ENCODE measurements at regions not wholly inside any gene's neighbourhood (a gene's known extent, or its start where the extent isn't known, plus 50 kb on each side); places are given as distances from the start of the nearest gene placed in this dataset.

DNA sequence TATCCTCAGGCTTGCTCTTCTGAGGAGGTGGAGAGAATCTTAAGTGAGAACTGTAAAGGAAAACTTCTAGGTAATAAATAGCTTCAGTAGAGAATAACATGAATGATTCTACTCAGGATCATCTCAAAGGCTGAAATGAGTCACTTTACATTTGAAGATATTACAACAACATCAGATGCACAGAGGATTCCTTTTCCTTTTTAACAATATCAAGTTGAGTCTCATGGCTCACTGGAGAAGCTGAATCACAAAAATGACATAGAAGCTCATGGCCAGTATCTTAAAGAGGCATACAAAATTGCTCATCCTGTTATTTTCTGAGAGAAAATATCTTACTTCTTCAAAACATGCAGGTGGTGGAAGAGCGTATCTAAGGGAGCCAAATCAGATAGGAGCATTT, 72.5 kb upstream of the EMCN start:
- 90 to 95% methylated on average over 1 of the region's 1 CpG for WGBS, 2 donors
- no peak overlapping the region for H3K27ac ChIP-seq
- H3K36me3 ChIP-seq, result no peaks in the 10 kb centered on the region
- H3K9me3 ChIP-seq, result no peaks in the 10 kb centered on the region
- no peak overlapping the region for H3K4me3 ChIP-seq
- intact Hi-C loops (cut with DNase I), result no loop called here
- TF ChIP-seq, protein P1, sequence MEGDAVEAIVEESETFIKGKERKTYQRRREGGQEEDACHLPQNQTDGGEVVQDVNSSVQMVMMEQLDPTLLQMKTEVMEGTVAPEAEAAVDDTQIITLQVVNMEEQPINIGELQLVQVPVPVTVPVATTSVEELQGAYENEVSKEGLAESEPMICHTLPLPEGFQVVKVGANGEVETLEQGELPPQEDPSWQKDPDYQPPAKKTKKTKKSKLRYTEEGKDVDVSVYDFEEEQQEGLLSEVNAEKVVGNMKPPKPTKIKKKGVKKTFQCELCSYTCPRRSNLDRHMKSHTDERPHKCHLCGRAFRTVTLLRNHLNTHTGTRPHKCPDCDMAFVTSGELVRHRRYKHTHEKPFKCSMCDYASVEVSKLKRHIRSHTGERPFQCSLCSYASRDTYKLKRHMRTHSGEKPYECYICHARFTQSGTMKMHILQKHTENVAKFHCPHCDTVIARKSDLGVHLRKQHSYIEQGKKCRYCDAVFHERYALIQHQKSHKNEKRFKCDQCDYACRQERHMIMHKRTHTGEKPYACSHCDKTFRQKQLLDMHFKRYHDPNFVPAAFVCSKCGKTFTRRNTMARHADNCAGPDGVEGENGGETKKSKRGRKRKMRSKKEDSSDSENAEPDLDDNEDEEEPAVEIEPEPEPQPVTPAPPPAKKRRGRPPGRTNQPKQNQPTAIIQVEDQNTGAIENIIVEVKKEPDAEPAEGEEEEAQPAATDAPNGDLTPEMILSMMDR (IDR thresholded peaks at IDR 0.05), result no peak
- no peak for TF ChIP-seq POLR2A (IDR thresholded peaks at IDR 0.05)
- peaks cover 0 to 8% (median 0%) of the 10 kb centered on the region in 3 donors for H3K4me1 ChIP-seq
- no peak for DNase-seq
- no peaks in the 10 kb centered on the region for H3K27me3 ChIP-seq

DNA sequence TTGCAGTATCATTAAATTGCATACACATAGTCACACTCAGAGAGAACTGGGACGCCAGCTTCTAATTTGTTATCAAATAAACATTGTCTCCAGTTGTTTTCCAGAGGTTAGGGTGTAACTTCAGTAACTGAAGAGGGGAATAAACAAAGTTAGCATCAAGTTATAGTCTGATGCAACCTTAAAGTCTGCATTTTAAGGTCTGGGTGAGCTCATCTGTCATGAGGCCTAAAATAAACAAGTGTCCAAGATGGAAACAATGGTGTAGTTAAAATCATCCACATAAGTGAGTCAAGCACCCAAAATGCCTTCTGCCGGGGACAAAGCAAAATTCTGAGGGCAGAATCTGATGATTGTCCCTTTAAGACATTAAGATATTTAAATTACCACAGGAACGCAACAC, 70.3 kb upstream of the EMCN start:
- intact Hi-C loops (cut with DNase I), result no loop called here
- Histone ChIP-seq H3K36me3 (no peaks in the 10 kb centered on the region), H3K9me3 (no peaks in the 10 kb centered on the region), H3K4me3 (no peak overlapping the region), H3K27ac (no peak overlapping the region), H3K4me1 (peaks cover 0 to 8% (median 0%) of the 10 kb centered on the region in 3 donors), H3K27me3 (no peaks in the 10 kb centered on the region)
- TF ChIP-seq POLR2A (IDR thresholded peaks at IDR 0.05), result no peak
- TF ChIP-seq, protein P1 (IDR thresholded peaks at IDR 0.05), result no peak
- 87 to 94% methylated on average over 3 of the region's 3 CpGs for WGBS, 2 donors
- no peak for DNase-seq

DNA sequence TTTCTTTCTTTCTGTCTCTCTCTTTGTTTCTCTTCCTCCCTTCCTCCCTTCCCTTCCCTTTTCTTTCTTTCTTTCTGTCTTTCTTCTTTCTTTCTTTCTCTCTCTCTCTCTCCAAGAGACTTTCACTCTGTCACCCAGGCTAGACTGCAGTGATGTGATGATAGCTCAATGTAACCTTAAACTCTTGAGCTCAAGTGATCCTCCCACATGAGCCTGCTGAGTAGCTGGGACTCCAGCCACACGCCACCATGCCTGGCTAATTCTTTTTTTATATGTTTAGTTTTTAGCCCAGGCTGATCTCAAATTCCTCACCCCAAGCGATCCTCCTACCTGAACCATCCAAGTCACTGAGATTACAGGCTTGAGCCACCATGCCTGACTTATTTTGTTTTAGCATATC, 64.3 kb upstream of the EMCN start:
- WGBS, 2 donors, result 77 to 84% methylated on average over 2 of the region's 2 CpGs
- intact Hi-C loops (cut with DNase I), result no loop called here
- TF ChIP-seq, protein P1 (IDR thresholded peaks at IDR 0.05), result no peak
- TF ChIP-seq POLR2A (IDR thresholded peaks at IDR 0.05), result no peak

DNA sequence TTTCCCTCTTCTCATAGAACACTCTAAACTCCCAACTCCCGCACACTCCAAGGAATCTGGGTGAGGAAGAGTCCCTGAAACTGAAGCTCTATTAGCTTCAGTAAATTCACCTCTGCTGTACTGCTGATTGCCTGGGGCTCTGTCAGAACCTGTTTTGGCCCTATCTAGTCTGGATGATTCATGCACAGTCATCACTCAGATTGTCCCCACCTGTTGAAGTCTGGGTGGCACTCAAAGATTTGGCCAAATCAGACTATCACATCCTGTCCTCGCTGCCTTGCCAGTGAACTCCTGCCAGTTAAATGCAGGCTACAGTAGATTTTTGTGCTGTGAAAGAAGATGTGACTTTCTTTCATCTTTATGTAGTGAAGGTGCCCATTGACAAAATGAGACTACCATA, 63.5 kb upstream of the EMCN start:
- 38 to 45% methylated on average over 2 of the region's 2 CpGs for WGBS, 2 donors
- no peak for DNase-seq
- intact Hi-C loops (cut with DNase I), result no loop called here

More for the DNA sequence above, 64.3 kb upstream of the EMCN start:
- H3K4me3 ChIP-seq, result no peak overlapping the region
- no peaks in the 10 kb centered on the region for H3K36me3 ChIP-seq
- H3K9me3 ChIP-seq, result no peaks in the 10 kb centered on the region
- no peaks in the 10 kb centered on the region for H3K27me3 ChIP-seq
- H3K4me1 ChIP-seq, result peaks cover 0 to 19% (median 0%) of the 10 kb centered on the region in 3 donors
- DNase-seq, result no peak
- H3K27ac ChIP-seq, result no peak overlapping the region

DNA sequence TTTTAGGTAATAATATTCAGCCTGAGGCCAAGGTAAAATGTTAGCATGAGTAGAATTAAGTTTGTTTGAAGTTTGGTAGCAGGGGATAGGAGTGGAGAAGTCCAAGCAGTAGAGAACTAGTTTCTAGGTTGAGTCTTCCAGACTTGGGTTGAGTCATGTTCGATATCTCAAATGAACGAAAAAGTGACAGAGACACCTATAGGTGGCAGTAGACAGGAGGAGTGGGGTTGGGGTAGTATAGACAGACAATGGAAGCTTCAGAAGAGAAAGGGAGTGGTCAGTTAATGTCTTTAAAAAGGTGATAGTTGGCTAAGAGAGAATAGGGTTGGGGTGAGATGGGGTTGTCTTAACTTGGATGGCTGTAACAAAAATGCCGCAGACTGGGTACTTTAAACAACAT, 58.7 kb upstream of the EMCN start:
- Histone ChIP-seq H3K27ac (no peak overlapping the region), H3K9me3 (no peaks in the 10 kb centered on the region), H3K36me3 (no peaks in the 10 kb centered on the region), H3K4me3 (no peak overlapping the region), H3K4me1 (peaks cover 0 to 12% (median 0%) of the 10 kb centered on the region in 3 donors), H3K27me3 (no peaks in the 10 kb centered on the region)
- no peak for TF ChIP-seq POLR2A (IDR thresholded peaks at IDR 0.05)
- TF ChIP-seq, protein P1 (IDR thresholded peaks at IDR 0.05), result no peak
- WGBS, 2 donors, result 90 to 91% methylated on average over 3 of the region's 3 CpGs
- intact Hi-C loops (cut with DNase I), result no loop called here
- no peak for DNase-seq

More for the DNA sequence above, 63.5 kb upstream of the EMCN start:
- peak overlapping the region in 1 of 4 donors; percentile 19 for H3K27ac ChIP-seq
- no peaks in the 10 kb centered on the region for H3K27me3 ChIP-seq
- no peak overlapping the region for H3K4me3 ChIP-seq
- TF ChIP-seq, protein P1 (IDR thresholded peaks at IDR 0.05), result no peak
- TF ChIP-seq POLR2A (IDR thresholded peaks at IDR 0.05), result no peak
- peaks cover 0 to 19% (median 0%) of the 10 kb centered on the region in 3 donors for H3K4me1 ChIP-seq
- H3K9me3 ChIP-seq, result no peaks in the 10 kb centered on the region
- no peaks in the 10 kb centered on the region for H3K36me3 ChIP-seq
